PC-9 (cell line): ENCODE measurements at regions not wholly inside any gene's neighbourhood (a gene's known extent, or its start where the extent isn't known, plus 50 kb on each side); places are given as distances from the start of the nearest gene placed in this dataset.

ENCODE experiments used
- BruUV-seq: library from RNA; stranded (reverse); fragments of 400-500 nt; replicated peaks from 2 replicates; lab custom pipeline; 2021; lab: Mats Ljungman, UMichigan
- CTCF ChIA-PET: fragments of 300-600 bp; sonication (Branson Sonifier 250); formaldehyde crosslinking; loops from one replicate; lab custom pipeline; 2022; ENCODE audit warnings: antibody characterized with exemption; lab: Charles Lee
- POLR2A ChIA-PET: fragments of 300-600 bp; sonication (Branson Sonifier 250); formaldehyde crosslinking; loops from one replicate; lab custom pipeline; 2022; ENCODE audit warnings: antibody characterized with exemption; ENCODE audit not compliant: unreplicated experiment; lab: Charles Lee
- DNase-seq, 2 experiments: peaks; one replicate each; pipeline versions ENCODE4 v3.0.0 to v3.0.0-alpha.2; 2015 to 2022; ENCODE audit warnings: mixed read lengths in 1 of 2
- H2AFZ ChIP-seq: fragments of 200-600 bp; sonication (generic); 2 replicates; pipeline ENCODE4 v1.8.1; 2017; ENCODE audit warnings: antibody characterized with exemption
- H3F3A ChIP-seq: fragments of 200-600 bp; sonication (generic); 2 replicates; pipeline ENCODE4 v1.8.1; 2017; ENCODE audit warnings: antibody characterized with exemption, mild to moderate bottlenecking, low read depth; ENCODE audit not compliant: insufficient read depth
- H3K27ac ChIP-seq: fragments of 200-600 bp; sonication (generic); 2 replicates; pipeline ENCODE4 v1.6.1; 2016; ENCODE audit warnings: mixed run types
- H3K27me3 ChIP-seq: fragments of 200-600 bp; sonication (generic); 2 replicates; pipeline ENCODE4 v1.6.1; 2016; ENCODE audit warnings: low read depth, mixed run types; ENCODE audit not compliant: insufficient read depth
- H3K36me3 ChIP-seq: fragments of 200-600 bp; sonication (generic); 2 replicates; pipeline ENCODE4 v1.6.1; 2016; ENCODE audit warnings: low read depth, mixed run types
- H3K4me1 ChIP-seq: fragments of 200-600 bp; sonication (generic); replicated peaks from 2 replicates; pipeline ENCODE4 v1.6.1; 2016; ENCODE audit warnings: mixed run types; ENCODE audit not compliant: insufficient read depth
- H3K4me2 ChIP-seq: fragments of 200-600 bp; sonication (generic); 2 replicates; pipeline ENCODE4 v1.6.1; 2017; ENCODE audit warnings: mixed run types
- H3K4me3 ChIP-seq: fragments of 200-600 bp; sonication (generic); 2 replicates; pipeline ENCODE4 v1.6.1; 2016; ENCODE audit warnings: mixed run types
- H3K79me2 ChIP-seq: fragments of 200-600 bp; sonication (generic); 2 replicates; pipeline ENCODE4 v1.6.1; 2017; ENCODE audit warnings: low read depth, mixed run types
- H3K9me2 ChIP-seq: fragments of 200-600 bp; sonication (generic); 2 replicates; pipeline ENCODE4 v1.8.1; 2017; ENCODE audit warnings: mild to moderate bottlenecking; ENCODE audit not compliant: insufficient read depth
- H3K9me3 ChIP-seq: fragments of 200-600 bp; sonication (generic); 2 replicates; pipeline ENCODE4 v1.8.1; 2016; ENCODE audit warnings: low read depth; ENCODE audit not compliant: insufficient read depth
- H4K20me1 ChIP-seq: fragments of 200-600 bp; sonication (generic); 2 replicates; pipeline ENCODE4 v1.8.1; 2017; ENCODE audit not compliant: insufficient read depth
- EZH2 ChIP-seq: fragments of 200-600 bp; sonication (generic); IDR thresholded peaks from 2 replicates; pipeline ENCODE4 v1.8.0; 2017; ENCODE audit warnings: antibody characterized with exemption, low read depth
- intact Hi-C: fragments of 100-400 bp; cut with micrococcal nuclease; formaldehyde crosslinking; loops from one replicate; pipeline ENCODE4 v1.10.0; 2022; ENCODE audit not compliant: unreplicated experiment
- TF ChIP-seq, protein P1 (sequence below): fragments of 200-600 bp; sonication (generic); conservative IDR thresholded peaks from 2 replicates; pipeline ENCODE4 v1.6.1; 2017; ENCODE audit warnings: mixed run types, antibody characterized with exemption, mild to moderate bottlenecking, moderate library complexity

DNA sequence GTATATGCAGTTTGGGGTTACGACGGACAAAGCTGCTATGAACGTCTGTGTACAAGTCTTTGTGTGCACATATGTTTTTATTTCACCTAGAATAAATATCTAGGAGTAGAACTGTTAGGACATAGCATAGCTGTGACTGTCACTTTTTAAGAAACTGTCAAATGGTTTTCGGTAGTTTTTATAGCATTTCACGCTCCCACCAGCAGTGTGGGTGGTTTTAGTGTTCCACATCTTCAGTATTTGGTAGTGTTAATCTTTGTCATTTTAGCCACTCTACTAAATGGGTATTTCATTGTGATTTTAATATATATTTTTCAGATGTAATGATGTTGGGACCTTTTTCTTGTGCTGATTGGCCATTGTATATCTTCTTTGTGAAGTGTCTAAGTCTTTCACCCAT lies 109.1 kb upstream of the BCAT1 start:
- H4K20me1 ChIP-seq, result no peaks in the 10 kb centered on the region
- no peaks in the 10 kb centered on the region for H3K9me2 ChIP-seq
- TF ChIP-seq, protein P1, sequence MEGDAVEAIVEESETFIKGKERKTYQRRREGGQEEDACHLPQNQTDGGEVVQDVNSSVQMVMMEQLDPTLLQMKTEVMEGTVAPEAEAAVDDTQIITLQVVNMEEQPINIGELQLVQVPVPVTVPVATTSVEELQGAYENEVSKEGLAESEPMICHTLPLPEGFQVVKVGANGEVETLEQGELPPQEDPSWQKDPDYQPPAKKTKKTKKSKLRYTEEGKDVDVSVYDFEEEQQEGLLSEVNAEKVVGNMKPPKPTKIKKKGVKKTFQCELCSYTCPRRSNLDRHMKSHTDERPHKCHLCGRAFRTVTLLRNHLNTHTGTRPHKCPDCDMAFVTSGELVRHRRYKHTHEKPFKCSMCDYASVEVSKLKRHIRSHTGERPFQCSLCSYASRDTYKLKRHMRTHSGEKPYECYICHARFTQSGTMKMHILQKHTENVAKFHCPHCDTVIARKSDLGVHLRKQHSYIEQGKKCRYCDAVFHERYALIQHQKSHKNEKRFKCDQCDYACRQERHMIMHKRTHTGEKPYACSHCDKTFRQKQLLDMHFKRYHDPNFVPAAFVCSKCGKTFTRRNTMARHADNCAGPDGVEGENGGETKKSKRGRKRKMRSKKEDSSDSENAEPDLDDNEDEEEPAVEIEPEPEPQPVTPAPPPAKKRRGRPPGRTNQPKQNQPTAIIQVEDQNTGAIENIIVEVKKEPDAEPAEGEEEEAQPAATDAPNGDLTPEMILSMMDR, result no peak
- TF ChIP-seq EZH2, result no peak
- H3K27ac ChIP-seq, result no peak overlapping the region
- no peak overlapping the region for H3K4me2 ChIP-seq
- ChIA-PET POLR2A (no interaction called here), CTCF (no interaction called here)
- no peaks in the 10 kb centered on the region for H3K79me2 ChIP-seq
- H3K9me3 ChIP-seq, result no peaks in the 10 kb centered on the region
- no peaks in the 10 kb centered on the region for H3K27me3 ChIP-seq
- no peak overlapping the region for H2AFZ ChIP-seq
- H3K4me1 ChIP-seq, result no peaks in the 10 kb centered on the region
- no peak for DNase-seq
- no peaks in the 10 kb centered on the region for H3F3A ChIP-seq
- BruUV-seq, result no TSS peak
- no peak overlapping the region for H3K4me3 ChIP-seq
- H3K36me3 ChIP-seq, result no peaks in the 10 kb centered on the region
- intact Hi-C loops, result no loop called here

DNA sequence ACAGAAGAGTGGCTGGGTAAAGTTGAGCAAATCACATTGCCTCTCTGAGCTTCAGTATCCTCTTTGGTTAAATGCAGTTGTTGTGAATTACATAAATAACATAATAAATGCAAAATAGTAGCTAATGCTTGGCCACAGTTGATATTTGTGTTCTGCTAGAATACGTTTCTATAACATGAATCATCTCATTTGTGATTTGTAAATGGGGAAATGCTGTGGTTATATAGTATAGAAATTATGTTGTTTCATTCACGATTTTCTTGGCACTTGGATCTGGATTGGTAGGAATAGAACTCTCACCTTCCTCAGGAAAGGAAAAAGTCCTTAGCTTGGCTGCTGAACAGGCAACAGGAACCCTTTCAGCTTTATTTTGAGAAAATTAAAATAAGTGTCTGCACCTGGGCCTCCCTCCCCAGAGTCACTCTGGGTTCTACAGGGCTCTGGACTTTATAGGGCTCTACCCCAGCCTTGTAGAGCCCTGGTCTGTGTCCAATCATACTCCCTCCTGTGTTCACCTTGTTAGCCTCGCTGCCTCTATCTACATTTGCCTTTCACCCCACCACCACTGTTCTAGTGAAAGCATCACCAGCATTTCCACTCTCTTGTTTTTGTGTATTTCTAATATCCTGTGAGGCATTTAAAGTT lies 107.7 kb upstream of the BCAT1 start:
- no peak overlapping the region for H3K4me2 ChIP-seq
- CTCF ChIA-PET, result no interaction called here
- no peaks in the 10 kb centered on the region for H3K36me3 ChIP-seq
- intact Hi-C loops, result no loop called here
- no peak overlapping the region for H3K4me3 ChIP-seq
- TF ChIP-seq, protein P1, result no peak
- no peak for TF ChIP-seq EZH2
- H3K4me1 ChIP-seq, result no peaks in the 10 kb centered on the region
- H3K79me2 ChIP-seq, result no peaks in the 10 kb centered on the region
- no peaks in the 10 kb centered on the region for H3K9me2 ChIP-seq
- POLR2A ChIA-PET, result no interaction called here
- DNase-seq, result no peak
- no peaks in the 10 kb centered on the region for H4K20me1 ChIP-seq
- no peaks in the 10 kb centered on the region for H3K9me3 ChIP-seq
- BruUV-seq, result no TSS peak
- no peaks in the 10 kb centered on the region for H3K27me3 ChIP-seq
- H3F3A ChIP-seq, result no peaks in the 10 kb centered on the region
- H3K27ac ChIP-seq, result no peak overlapping the region
- H2AFZ ChIP-seq, result no peak overlapping the region

DNA sequence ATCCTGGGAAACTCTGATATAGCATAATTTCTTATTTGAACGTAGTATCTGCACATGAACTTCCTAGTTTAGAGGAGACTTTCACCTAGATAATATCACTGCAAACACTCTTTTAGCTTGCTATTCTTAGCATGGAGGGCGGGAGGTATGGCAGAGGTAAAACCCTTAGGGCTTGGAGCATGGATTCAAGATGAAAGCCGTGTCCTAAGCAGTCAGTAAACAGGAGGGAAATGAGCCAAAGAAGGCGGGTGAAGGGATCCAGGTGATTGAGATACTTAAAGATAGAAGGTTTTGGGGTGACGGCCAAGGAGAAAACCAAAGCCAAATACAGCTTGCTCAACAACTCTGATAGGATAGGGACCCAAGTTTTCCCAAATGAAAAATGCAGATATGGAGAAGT lies 107.1 kb upstream of the BCAT1 start:
- Histone ChIP-seq H3K4me1 (no peaks in the 10 kb centered on the region), H3K9me2 (no peaks in the 10 kb centered on the region), H4K20me1 (no peaks in the 10 kb centered on the region), H3F3A (no peaks in the 10 kb centered on the region), H3K27me3 (no peaks in the 10 kb centered on the region), H2AFZ (no peak overlapping the region), H3K36me3 (no peaks in the 10 kb centered on the region), H3K4me2 (no peak overlapping the region), H3K9me3 (no peaks in the 10 kb centered on the region), H3K4me3 (no peak overlapping the region), H3K27ac (no peak overlapping the region), H3K79me2 (no peaks in the 10 kb centered on the region)
- intact Hi-C loops, result no loop called here
- CTCF ChIA-PET, result no interaction called here
- TF ChIP-seq, protein P1, result no peak
- TF ChIP-seq EZH2, result no peak
- POLR2A ChIA-PET, result no interaction called here
- DNase-seq, result no peak
- no TSS peak for BruUV-seq
